HK-2 (cell line): ENCODE measurements at regions not wholly inside any gene's neighbourhood (a gene's known extent, or its start where the extent isn't known, plus 50 kb on each side); places are given as distances from the start of the nearest gene placed in this dataset.
"Not testable (repeated sequence)": the region's sequence is repeated elsewhere in the genome, so short reads cannot be mapped to it uniquely, and the experiment has no call there.

Experiments used
- DNase-seq: peaks from one replicate; pipeline ENCODE4 v3.0.0-alpha.2; 2018; ENCODE audit not compliant: unreplicated experiment

- no peak for DNase-seq
These were observed 150.6 kb upstream of the UBE2E3 start for GRCh38 chr2:180829836-180830235.

- DNase-seq, result no peak
These were observed 151.1 kb upstream of the UBE2E3 start for GRCh38 chr2:180829261-180829660.

GRCh38 chr2:180828756-180829155 lies 151.6 kb upstream of the UBE2E3 start:
- DNase-seq, result no peak

GRCh38 chr2:180823546-180824141 lies 156.8 kb upstream of the UBE2E3 start:
- DNase-seq, result no peak

GRCh38 chr2:180819106-180819505 lies 161.3 kb upstream of the UBE2E3 start:
- DNase-seq, result no peak

GRCh38 chr2:180818700-180819099 lies 161.7 kb upstream of the UBE2E3 start:
- not testable (repeated sequence) for DNase-seq

GRCh38 chr2:180799141-180799540 lies 181.3 kb upstream of the UBE2E3 start:
- no peak for DNase-seq

GRCh38 chr2:180790891-180791290 lies 189.5 kb upstream of the UBE2E3 start:
- no peak for DNase-seq

GRCh38 chr2:180787330-180787729 lies 193.1 kb upstream of the UBE2E3 start:
- no peak for DNase-seq

GRCh38 chr2:180781276-180781675 lies 199.1 kb upstream of the UBE2E3 start:
- no peak for DNase-seq

GRCh38 chr2:180778291-180778690 lies 202.1 kb upstream of the UBE2E3 start:
- DNase-seq, result no peak

- no peak for DNase-seq
These were observed 203.5 kb upstream of the UBE2E3 start for GRCh38 chr2:180776921-180777320.

GRCh38 chr2:180775711-180776110 lies 204.7 kb upstream of the UBE2E3 start:
- no peak for DNase-seq

GRCh38 chr2:180765316-180765715 lies 215.1 kb upstream of the UBE2E3 start:
- not testable (repeated sequence) for DNase-seq

- DNase-seq, result no peak
These were observed 217.0 kb upstream of the UBE2E3 start for GRCh38 chr2:180763263-180763989.

- no peak for DNase-seq
These were observed 219.2 kb upstream of the UBE2E3 start for GRCh38 chr2:180761224-180761623.

GRCh38 chr2:180759631-180760030 lies 220.8 kb upstream of the UBE2E3 start:
- no peak for DNase-seq

GRCh38 chr2:180753809-180754761 lies 226.3 kb upstream of the UBE2E3 start:
- no peak for DNase-seq

GRCh38 chr2:180751306-180751920 lies 229.0 kb upstream of the UBE2E3 start:
- DNase-seq, result no peak

- DNase-seq, result no peak
These were observed 232.7 kb upstream of the UBE2E3 start for GRCh38 chr2:180747728-180748127.

GRCh38 chr2:180743401-180743800 lies 237.0 kb upstream of the UBE2E3 start:
- DNase-seq, result no peak

GRCh38 chr2:180742801-180743200 lies 237.6 kb upstream of the UBE2E3 start:
- DNase-seq, result no peak
